ENCODE measurements at regions not wholly inside any gene's neighbourhood (a gene's known extent, or its start where the extent isn't known, plus 50 kb on each side); places are given as distances from the start of the nearest gene placed in this dataset.

- H3K4me2 ChIP-seq (ENCODE audit: low read length): no peak overlapping the region
- no peaks in the 10 kb centered on the region for H3K79me2 ChIP-seq (replicated peaks; ENCODE audit: insufficient read depth, low read length)
- no peaks in the 10 kb centered on the region for H3K9me3 ChIP-seq (ENCODE audit: low read length)
- H3K4me3 ChIP-seq (ENCODE audit: low read length): no peak overlapping the region
- H2AFZ ChIP-seq (ENCODE audit: low read depth, low read length): no peak overlapping the region
- no peaks in the 10 kb centered on the region for H3K9me2 ChIP-seq (ENCODE audit: insufficient read depth, low read length)
- H3K27ac ChIP-seq (ENCODE audit: low read length): no peak overlapping the region
- H4K20me1 ChIP-seq (ENCODE audit: insufficient read depth): no peaks in the 10 kb centered on the region
- H3K27me3 ChIP-seq (ENCODE audit: insufficient read depth, low read depth, low read length): no peaks in the 10 kb centered on the region
- H3K36me3 ChIP-seq (ENCODE audit: insufficient read depth, low read length): no peaks in the 10 kb centered on the region
- no peaks in the 10 kb centered on the region for H3F3A ChIP-seq (ENCODE audit: insufficient read depth, low read length, poor library complexity, severe bottlenecking)
- no peak overlapping the region for H3K9ac ChIP-seq (ENCODE audit: low read length)
- no peak for TF ChIP-seq REST (IDR thresholded peaks at IDR 0.05; ENCODE audit: borderline replicate concordance)
- no peak for TF ChIP-seq POLR2AphosphoS5 (IDR thresholded peaks at IDR 0.05)
- no peak for TF ChIP-seq MXI1 (conservative IDR thresholded peaks at IDR 0.05; ENCODE audit: poor library complexity, severe bottlenecking)
- no peak for TF ChIP-seq RAD21 (conservative IDR thresholded peaks at IDR 0.05)
- TF ChIP-seq EP300 (conservative IDR thresholded peaks at IDR 0.05; ENCODE audit: poor library complexity, severe bottlenecking): no peak
- no peak for TF ChIP-seq CTCF (IDR thresholded peaks at IDR 0.05; ENCODE audit: poor library complexity, severe bottlenecking)
- no peak for TF ChIP-seq EZH2 (IDR thresholded peaks at IDR 0.05; ENCODE audit: borderline replicate concordance, insufficient read depth, low read length, poor library complexity, severe bottlenecking)
- TF ChIP-seq TAF1 (IDR thresholded peaks at IDR 0.05; ENCODE audit: low read depth): no peak
- TF ChIP-seq SMC3 (conservative IDR thresholded peaks at IDR 0.05; ENCODE audit: poor library complexity): no peak
Observed at GRCh38 chr1:245074232-245074747, 80.5 kb upstream of the KIF26B start.

- no peaks in the 10 kb centered on the region for H3K36me3 ChIP-seq (ENCODE audit: insufficient read depth, low read length)
- H3K4me3 ChIP-seq (ENCODE audit: low read length): no peak overlapping the region
- H3K9me2 ChIP-seq (ENCODE audit: insufficient read depth, low read length): no peaks in the 10 kb centered on the region
- no peak overlapping the region for H3K27ac ChIP-seq (ENCODE audit: low read length)
- no peaks in the 10 kb centered on the region for H3K79me2 ChIP-seq (replicated peaks; ENCODE audit: insufficient read depth, low read length)
- TF ChIP-seq RAD21 (conservative IDR thresholded peaks at IDR 0.05) (no peak), CTCF (IDR thresholded peaks at IDR 0.05; ENCODE audit: poor library complexity, severe bottlenecking) (no peak), TAF1 (IDR thresholded peaks at IDR 0.05; ENCODE audit: low read depth) (no peak), POLR2AphosphoS5 (IDR thresholded peaks at IDR 0.05) (no peak), MXI1 (conservative IDR thresholded peaks at IDR 0.05; ENCODE audit: poor library complexity, severe bottlenecking) (no peak), EZH2 (IDR thresholded peaks at IDR 0.05; ENCODE audit: borderline replicate concordance, insufficient read depth, low read length, poor library complexity, severe bottlenecking) (no peak), SMC3 (conservative IDR thresholded peaks at IDR 0.05; ENCODE audit: poor library complexity) (no peak), EP300 (conservative IDR thresholded peaks at IDR 0.05; ENCODE audit: poor library complexity, severe bottlenecking) (no peak), REST (IDR thresholded peaks at IDR 0.05; ENCODE audit: borderline replicate concordance) (no peak)
- H2AFZ ChIP-seq (ENCODE audit: low read depth, low read length): no peak overlapping the region
- H3K4me2 ChIP-seq (ENCODE audit: low read length): no peak overlapping the region
- no peaks in the 10 kb centered on the region for H3K27me3 ChIP-seq (ENCODE audit: insufficient read depth, low read depth, low read length)
- H4K20me1 ChIP-seq (ENCODE audit: insufficient read depth): no peaks in the 10 kb centered on the region
- no peak overlapping the region for H3K9ac ChIP-seq (ENCODE audit: low read length)
- H3K9me3 ChIP-seq (ENCODE audit: low read length): no peaks in the 10 kb centered on the region
- H3F3A ChIP-seq (ENCODE audit: insufficient read depth, low read length, poor library complexity, severe bottlenecking): no peaks in the 10 kb centered on the region
Observed at GRCh38 chr1:245070836-245071615, 83.8 kb upstream of the KIF26B start.

Data from neural cell (in vitro differentiated cells).